Astrocyte (in vitro differentiated cells and primary cell): ENCODE measurements at regions not wholly inside any gene's neighbourhood (a gene's known extent, or its start where the extent isn't known, plus 50 kb on each side); places are given as distances from the start of the nearest gene placed in this dataset.

Experiments
- CTCF ChIP-seq: IDR thresholded peaks from 2 replicates; pipeline ENCODE4 v1.5.1; 2011; ENCODE audit warnings: low read depth, mild to moderate bottlenecking, inconsistent platforms, low read length, moderate library complexity; ENCODE audit not compliant: insufficient read depth
- EZH2 ChIP-seq: IDR thresholded peaks from 2 replicates; pipeline ENCODE4 v1.6.1; 2012; ENCODE audit warnings: mild to moderate bottlenecking, low read length, inconsistent platforms; ENCODE audit not compliant: insufficient read depth

- TF ChIP-seq CTCF (no peak), EZH2 (no peak)
Observed at GRCh38 chr5:17860660-17861315, 226.5 kb downstream of the TAF11L14 start.
